Renal pelvis (tissue), 1 donor: ENCODE measurements at regions not wholly inside any gene's neighbourhood (a gene's known extent, or its start where the extent isn't known, plus 50 kb on each side); places are given as distances from the start of the nearest gene placed in this dataset.

ENCODE experiments used
- DNase-seq: peaks from one replicate; pipeline ENCODE4 v3.0.0-alpha.2; 2013

DNA sequence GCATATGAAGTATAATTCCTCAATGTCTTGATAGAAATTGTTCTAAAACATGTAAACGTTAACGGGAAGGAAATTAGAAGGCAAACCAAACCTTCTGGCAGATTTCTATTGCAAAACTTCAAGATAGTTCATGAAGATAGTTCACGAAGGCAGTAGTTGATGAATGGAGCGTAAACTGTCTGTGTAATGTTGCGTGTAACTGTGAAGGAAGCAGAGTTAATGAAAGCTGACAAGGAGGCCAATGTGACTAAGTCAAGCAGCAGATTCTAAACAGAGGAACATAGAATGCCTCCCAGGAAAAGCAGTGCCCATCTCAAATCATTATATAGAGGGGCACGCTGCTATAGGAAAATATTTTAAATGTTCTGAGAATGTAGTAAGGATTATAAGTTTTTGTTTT is 659.7 kb upstream of the IGFBP3 start:
- DNase-seq, result no peak

DNA sequence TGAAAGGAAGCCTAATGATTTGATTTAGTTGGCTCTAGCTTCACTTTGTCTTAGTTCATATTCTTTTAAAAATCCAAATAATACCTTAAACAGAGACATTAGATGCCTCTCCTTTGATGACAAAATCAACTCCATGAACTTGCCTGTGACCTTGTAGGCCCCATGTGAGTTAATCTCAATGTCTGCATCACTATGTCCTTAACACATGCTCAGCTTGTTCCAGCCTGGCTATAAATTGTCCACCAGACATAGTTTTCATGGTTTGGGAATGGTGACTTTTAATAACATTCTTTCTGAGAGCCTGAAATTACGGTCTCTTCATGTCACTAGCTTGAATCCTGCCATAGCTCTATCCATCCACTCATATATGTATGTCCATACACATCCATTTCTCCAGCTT is 656.3 kb upstream of the IGFBP3 start:
- DNase-seq, result no peak

DNA sequence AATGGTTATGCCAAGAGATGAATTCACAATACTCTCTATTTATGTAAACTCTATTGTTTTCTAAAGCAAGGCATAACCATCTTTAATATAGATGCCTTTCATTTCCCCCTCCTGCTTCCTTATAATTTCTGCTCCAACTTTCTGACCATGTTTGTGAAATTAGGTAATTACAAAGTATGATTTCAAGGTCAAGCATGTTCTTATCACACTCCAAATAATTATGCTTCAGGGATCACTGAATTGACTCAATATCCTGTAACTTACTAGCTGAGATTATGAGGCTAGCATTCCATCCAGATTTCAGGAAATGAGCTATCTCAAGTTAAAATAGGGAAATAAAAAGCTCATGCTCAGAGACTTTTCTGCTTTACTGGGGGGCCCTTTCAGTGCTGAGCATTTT is 655.9 kb upstream of the IGFBP3 start:
- DNase-seq, result no peak

DNA sequence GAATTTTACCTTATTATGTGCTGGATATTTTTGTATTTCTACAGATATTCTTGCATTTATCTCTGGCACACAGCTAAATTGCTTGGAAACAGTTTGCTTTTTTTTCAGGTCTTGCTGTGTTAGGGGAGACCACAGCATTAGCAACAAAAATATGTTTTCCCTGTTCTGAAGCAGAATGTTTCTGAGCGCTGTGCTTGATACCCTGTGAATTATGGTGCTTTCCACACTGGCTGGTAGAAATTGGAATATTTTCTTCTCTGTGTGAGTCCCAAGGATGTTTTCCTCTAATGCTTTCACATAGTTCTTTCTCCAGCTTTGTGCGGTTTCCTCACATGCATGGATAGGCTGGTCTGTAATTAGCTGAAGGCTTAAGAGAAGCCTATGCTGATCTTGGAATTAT is 651.6 kb upstream of the IGFBP3 start:
- no peak for DNase-seq

DNA sequence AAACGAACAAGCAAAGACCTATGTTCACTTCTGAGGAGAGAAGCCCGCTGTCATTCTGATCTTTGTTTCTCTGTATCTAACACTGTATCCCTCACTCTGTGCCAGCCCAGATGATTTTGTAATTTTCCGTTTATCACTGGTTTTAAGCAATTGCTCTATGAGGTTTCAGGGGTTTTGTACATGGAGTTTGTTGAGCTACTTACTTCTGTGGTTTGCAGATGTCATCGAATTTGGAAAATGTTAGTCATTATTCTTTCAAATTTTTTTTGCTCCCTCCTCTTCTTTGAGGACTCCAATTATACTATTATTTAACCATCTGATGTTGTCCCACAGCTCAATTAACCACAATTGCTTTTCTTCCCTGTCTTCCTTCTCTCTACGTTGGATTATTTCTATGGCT is 650.9 kb upstream of the IGFBP3 start:
- DNase-seq, result no peak

DNA sequence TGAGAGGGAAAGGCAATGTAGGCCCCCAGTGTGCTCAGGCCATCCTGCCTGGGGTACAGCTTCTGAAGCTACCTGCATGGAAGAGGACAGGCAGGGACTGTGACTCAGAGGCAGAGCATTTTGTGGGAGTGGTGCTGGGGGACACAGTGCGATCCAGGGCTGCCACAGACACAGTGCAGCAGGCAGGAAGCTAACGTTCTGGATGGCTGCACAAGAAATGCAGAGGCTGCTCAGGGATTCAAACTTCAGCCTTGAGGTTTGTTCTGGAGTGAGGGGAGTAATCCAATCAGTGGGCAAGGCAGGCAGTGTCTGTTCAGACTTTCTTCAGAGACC is 648.0 kb upstream of the IGFBP3 start:
- DNase-seq, result no peak

DNA sequence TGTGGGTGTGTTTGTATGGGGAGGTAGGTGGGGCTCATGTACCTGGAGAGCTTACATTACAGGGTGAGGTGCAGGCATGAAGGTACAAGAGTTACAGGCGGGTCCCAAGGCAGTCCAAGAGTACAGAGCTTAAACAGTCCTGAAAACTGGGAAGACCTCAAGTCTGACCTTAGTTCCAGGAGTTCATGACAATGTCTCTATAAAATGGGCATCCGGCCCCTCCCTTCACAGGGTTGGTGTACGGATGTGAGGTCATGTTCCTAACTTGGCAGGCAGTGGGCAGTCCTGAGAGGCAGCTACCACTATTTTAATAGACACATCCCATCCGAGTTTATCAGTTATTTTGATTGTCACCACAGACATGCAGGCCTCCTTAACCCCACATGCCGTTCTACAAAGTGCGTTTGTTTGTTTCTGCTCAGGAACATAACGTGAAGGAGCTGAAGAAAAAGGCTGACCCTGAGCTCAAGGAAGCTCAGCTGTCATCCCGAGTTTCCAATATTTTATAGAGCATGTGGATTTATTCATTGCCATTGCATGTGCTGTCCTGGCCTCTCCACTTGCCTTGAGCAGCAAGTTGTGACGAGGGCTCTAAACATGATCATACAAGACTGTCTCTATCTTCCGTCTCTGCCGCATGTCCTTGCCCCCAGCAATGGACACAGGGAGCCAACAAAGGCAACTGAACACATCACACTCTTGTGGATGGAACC is 647.5 kb upstream of the IGFBP3 start:
- no peak for DNase-seq

DNA sequence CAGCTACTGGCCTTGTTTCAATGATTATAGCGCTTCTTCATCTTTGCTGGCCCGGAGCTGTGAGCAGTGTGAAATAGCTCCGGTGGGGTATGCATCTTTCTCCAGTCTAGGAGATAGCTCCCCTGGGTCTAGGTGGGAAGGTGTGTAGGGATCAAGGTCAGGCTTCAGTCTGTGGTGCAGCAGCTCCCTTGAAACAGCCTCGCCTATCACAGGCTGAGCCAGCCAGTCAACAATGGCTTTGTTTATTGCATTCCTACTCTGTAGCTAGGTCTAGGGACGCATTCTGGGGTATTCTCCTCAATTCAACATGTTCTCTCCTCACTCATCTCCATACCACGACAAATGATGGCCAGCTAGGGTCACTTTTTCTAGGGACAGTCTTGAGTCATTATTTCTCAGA is 646.8 kb upstream of the IGFBP3 start:
- DNase-seq, result no peak

DNA sequence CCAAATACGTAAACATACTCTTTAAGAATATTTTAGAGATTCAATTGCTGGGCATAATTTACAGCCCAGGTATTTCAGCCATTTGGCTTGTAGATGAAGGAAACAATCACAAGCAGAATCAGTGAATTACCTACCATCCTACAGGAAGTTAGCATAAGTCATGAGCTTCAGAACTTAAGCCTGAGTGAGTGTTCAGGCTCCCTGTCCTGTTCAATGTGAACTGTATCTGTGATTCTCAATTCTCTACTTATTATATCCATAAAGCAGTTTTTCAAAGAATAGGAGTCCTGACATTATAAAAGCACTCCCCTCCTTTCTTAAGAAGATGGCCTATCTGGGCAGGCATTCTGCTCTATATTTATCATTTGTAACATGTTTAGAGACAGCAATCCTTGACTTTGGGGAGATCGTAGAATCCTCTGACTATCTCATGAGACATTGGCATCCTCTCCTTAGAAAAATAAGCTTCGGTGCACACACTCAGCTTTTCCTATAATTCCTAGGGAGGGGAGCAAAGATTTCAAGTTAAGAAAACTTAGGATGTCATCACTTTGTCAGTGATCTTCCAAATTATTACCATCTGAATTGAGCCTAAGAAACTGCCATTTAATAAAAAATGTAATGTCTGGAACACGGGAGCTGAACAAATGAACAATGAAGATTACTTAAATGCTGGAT is 645.2 kb upstream of the IGFBP3 start:
- no peak for DNase-seq

DNA sequence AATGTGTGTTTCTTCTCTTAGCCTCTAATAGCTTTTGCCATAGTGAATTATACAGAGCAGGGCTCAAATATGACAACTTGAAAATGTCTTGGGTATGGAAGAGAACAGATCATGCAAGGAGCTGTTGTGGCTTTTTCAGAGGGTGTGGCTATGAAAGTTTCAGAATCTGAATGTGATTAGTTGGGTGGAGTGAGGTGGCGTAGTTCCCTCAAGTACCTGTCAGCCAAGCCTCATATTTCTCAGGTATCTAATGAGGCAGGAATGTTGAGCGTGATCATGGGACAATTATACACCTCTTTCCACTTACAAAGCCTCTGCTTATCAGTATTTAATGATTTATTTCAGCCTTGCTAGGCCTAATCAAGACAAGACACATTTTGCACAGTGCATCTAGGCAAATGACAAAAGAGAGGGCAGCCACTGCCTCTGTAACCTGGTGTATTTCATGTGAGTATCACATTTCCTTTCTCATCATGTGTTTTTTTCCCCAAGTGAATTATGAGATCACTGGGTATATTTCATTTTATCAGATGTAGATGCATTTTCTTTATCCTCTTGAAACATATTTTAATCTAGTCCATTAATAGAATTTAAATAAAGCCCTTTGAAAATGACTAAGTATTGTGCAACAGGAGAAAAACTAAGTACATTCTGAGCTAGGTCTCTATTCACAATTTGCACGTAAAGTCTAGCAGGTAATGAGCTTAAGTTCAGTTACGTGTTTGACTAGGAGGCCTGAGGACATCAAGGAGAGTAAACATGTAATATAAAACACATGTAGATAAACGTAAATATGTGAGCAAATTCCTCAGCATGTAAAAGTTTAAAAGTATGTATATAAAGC is 644.4 kb upstream of the IGFBP3 start:
- no peak for DNase-seq

DNA sequence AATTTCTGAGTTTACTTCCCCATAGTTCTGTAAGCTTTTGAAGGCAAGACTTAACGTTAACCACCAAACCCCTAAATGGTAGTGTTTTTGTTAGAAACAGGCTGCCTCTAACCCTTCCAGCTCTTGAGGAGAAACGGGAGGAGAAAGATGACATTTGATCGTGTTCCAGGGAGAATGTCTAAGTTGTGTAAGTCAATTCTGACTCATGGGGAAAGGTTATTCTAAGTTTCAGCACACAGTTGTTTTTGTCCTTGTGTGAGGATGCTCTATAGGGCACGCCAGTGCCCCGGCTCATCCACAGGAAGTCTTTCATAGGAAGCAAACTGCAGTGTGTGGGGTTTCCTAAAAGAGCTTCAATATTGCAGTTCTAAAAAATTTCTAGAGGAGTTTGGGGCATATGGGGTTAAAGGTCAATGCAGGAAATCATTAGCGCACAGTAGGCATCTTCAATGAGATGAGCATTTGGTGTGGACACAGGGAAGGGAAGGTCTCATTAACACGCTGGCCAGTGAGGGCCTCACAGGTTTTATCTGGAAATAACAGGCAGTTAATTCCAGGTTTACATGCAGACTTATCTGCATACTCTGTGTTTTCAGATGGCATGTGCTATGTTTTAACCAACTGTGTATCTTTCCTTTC is 638.2 kb upstream of the IGFBP3 start:
- no peak for DNase-seq

DNA sequence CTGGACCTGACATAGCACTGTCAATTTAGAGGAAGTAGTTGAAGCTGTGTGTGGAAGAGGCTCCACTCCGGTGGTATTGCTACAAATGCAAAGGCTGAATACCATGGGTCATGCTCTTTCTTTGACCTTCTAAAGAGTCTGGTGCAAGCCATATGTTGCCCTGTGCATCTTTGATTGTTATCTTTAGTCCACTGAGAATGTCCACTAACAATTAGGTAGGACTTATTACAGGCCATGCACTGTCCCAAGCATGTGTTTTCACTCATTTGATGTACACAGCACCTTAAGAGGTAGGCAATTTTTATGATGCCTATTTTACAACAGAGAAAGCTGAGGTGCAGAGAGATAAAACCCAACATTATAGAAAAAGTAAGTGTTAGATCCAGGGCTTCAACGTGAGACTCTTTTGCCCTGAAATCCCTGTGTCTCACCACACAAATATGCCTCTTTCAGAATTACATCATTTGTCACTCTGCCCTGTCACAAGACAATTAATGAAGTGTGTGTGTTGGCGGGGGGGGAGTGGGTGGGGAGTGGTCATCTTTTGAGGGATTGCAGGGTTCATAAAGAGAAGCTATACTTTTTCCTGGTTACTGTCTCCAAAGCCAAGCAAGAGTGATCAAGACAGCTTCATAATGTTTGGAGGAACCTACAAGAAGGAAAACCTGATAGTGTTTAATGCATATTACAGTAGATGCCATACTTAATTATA is 637.6 kb upstream of the IGFBP3 start:
- no peak for DNase-seq

DNA sequence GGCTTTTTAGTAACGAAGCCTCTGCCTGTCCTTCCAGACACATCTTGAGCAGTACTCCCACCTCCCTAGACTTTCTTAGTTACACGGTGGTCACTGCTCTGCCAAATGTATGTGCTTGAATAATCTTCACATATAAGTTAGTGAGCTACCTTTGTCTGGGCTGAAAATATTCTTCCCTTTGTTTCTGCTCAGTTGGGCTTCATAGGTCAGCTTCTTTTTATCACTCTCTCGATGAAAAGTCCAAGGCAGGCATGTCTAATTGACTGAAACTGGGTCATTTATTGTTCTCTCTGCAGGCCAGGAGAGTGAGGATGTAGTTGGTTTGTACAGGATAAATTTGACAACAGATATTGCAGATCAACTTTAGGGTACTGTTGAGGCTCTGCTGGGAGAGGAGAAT is 636.7 kb upstream of the IGFBP3 start:
- DNase-seq, result no peak

DNA sequence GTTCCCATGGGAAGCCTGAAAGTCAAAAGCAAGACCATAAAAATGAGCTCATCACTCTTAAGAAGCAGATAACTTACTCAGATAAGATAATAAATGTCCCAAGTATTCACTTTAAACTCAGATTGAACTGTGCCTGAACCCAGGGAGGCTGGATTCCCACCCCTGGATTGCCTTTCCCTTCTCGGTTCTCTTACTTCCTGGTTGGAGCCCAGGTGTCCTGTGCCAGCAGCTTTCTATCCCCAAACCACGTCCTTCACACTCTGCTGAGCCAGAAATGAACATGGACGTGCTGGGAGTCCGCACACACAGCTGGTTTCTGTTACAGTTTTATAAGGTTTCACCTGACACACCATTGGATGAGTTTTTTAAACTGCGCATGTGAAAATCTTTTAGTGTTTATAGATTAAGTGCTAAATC is 636.2 kb upstream of the IGFBP3 start:
- peak; percentile 63 for DNase-seq

DNA sequence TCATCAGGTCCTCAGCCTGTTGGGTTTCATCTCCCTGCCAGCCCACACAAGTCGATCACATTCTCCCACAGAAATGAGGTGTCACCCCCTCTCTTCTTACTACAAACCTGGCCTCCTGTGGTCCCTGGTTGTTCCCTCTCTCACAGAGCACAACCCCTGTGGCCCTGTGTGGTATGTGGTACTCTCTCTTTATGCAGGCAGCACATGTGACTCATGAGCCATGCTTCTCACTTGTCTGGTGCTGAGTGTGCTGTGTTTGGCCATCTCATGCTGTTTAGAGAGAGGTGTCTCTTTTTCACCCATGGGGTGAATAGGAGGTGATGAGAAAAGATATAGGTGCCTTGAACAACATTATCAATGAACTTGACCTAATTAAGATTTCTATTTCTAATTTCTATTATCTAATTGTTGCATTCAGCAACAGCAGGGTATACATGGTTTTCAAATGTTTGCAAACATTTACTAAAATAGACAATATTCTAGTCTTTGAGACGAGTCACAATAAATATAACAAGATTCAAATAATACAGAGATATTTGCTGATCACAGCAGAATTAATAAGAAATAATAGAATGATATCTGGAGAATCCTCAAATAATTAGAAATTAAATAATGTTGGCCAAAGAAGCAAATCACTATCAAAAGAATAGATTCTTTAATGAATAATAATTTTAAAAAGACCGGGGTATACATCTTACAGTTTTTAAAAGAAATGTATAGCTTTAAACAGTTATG is 633.8 kb upstream of the IGFBP3 start:
- no peak for DNase-seq

DNA sequence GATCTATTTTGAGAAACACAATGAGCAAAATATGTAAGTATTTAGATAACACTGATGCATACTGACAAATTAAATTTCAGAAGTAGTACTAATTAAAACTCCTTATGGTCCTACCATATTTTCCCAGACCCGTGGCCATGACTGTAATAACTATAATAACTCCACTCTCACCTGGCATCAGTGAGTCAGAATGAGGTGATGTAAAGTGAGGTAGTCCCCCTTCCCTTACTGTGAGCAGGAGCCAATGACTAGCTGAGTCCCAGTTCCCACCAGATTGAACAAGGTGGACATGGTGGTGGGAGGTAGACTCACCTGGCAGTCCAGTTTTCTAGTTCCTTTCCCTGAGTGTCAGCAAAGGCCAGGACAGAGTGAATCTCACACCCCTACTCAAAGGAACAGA is 630.5 kb upstream of the IGFBP3 start:
- no peak for DNase-seq

DNA sequence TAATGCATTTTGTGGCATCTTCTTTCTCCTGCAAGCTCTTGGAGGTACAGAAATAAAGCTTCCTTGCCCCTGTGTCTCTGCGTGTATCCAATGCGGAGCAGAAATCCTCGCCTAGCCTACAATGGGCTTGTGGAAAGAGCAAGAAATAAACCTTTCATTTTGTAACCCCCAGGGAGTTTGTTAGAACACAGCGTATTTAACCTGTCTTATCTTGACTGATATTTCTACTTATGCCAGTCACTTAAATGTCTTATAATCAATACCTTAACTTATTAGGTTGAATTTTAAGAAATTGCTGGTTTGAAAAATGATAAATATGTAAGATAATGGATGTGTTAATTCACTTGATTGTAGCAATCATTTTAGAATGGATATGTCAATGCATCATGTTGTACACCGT is 629.8 kb upstream of the IGFBP3 start:
- DNase-seq, result no peak

DNA sequence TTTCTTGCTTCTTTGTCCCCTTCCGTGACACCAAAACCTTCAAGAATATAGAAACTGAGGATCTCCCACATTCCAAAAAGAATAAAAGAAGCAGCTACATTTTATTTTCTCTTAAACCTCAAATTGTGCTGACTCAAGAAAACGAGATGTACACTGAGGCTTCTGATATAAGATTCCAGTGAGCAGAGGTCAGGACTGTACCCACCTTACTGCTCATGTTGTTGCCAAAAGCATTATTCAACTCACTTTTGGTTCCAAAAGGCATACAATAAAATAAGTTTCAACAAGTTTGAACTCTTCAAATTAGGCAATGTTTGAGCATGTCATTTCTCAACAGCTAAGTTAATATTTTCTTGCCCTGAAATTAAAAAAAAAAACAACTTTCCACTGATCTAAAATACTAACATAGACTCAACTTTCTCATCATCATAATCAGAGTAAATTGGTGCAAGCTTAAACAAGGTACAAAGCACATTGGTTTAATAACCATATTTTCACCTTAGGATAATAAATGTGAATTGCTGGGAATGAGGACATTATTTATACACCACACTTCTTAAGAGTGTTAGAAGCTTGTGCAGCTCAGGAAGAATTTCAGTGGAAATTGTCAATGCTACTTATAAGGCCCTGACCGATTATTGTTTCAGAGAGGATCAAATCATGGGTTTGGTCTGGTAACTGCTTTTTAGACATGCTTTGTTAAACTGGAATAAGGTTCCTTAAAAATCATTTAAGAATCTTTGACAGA is 629.0 kb upstream of the IGFBP3 start:
- no peak for DNase-seq

DNA sequence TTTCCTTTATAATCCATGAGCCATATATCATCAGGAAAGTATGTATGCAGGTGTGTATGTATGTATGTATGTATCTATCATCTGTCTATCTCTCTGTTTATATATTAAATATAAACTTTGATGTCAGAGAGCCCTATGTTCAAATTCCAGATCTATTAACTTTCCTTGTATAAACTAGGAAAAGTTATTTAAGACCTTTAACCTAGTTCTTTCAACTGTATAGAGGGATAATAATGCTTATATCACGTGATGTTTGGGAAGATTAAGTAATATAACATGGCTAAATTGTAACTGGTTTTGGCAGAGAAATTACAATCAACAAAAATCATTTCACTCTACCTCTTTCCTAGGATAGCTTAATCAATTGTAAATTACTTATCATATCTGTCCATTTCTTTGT is 628.3 kb upstream of the IGFBP3 start:
- no peak for DNase-seq

DNA sequence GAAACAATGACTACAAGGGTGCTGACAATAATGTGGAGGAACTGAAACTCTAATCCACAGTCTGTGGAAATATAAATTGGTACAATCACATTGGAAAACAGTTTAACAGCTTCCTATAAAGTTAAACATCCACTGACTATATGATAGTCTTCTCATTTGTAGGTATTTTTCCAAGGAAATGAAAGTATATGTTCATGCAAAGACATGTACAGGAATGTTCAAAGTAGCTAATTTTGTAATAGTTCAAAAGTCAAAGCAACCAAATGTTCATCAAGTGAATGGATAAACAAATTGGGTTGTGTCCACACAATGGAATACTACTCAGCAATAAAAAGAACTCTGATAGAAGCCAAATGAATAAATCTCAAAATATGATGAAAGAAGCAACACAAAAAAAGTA is 626.0 kb upstream of the IGFBP3 start:
- no peak for DNase-seq

DNA sequence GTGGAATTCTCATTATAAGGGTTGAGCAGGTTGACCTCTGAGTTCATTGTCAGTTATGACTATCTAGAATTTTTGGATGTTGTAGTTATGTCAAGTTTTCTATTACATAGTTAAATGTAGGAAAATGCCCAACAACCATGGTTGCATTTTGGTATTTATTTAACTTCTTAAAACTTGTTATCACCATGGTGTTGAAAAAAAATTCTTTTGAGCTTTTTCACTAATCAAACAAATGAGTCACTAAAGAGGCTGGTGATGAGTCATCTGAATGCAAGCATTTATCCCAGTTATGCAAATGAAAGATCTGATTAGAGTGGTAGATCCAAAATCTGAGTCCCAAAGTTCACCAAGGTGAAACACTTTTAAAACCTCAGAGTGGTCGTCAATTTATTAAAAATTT is 624.7 kb upstream of the IGFBP3 start:
- DNase-seq, result no peak
